ENCODE measurements at regions not wholly inside any gene's neighbourhood (a gene's known extent, or its start where the extent isn't known, plus 50 kb on each side); places are given as distances from the start of the nearest gene placed in this dataset.

DNA sequence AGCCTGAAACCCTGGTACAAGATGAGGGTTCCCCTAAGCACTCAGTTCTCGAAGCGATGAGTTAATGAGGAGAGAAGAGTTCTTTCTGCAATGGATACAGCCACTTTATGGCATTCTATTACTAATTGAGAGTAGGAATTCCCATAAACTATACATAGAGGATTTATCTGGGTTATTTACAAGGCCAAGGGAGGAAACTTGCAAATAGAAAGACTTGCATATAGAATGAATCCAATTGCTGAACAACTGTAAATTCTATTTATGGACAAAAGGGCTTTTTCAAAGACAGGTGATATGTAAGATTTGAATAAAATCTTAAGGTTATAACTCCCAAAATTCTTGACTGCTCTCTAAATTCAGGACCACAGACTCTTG is 182.2 kb downstream of the PPARGC1A start:
- TF ChIP-seq, protein P1, sequence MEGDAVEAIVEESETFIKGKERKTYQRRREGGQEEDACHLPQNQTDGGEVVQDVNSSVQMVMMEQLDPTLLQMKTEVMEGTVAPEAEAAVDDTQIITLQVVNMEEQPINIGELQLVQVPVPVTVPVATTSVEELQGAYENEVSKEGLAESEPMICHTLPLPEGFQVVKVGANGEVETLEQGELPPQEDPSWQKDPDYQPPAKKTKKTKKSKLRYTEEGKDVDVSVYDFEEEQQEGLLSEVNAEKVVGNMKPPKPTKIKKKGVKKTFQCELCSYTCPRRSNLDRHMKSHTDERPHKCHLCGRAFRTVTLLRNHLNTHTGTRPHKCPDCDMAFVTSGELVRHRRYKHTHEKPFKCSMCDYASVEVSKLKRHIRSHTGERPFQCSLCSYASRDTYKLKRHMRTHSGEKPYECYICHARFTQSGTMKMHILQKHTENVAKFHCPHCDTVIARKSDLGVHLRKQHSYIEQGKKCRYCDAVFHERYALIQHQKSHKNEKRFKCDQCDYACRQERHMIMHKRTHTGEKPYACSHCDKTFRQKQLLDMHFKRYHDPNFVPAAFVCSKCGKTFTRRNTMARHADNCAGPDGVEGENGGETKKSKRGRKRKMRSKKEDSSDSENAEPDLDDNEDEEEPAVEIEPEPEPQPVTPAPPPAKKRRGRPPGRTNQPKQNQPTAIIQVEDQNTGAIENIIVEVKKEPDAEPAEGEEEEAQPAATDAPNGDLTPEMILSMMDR (conservative IDR thresholded peaks at IDR 0.05; ENCODE audit: low read length): no peak
- no peak for TF ChIP-seq EZH2phosphoT487 (IDR thresholded peaks at IDR 0.05; ENCODE audit: borderline replicate concordance)
